B cell (primary cell): ENCODE measurements at regions not wholly inside any gene's neighbourhood (a gene's known extent, or its start where the extent isn't known, plus 50 kb on each side); places are given as distances from the start of the nearest gene placed in this dataset.

ENCODE experiments used
- ATAC-seq: fragments of 200-7000 bp; cut with Tn5 transposase; one replicate; pipeline ENCODE4 v1.10.0; 2021; ENCODE audit warnings: low read depth, mild to moderate bottlenecking, moderate number of reproducible peaks, moderate library complexity
- CTCF ChIA-PET: fragments of 350-600 bp; sonication (Branson Sonifier 250); formaldehyde crosslinking; loops from one replicate; lab custom pipeline; 2021; ENCODE audit warnings: antibody characterized with exemption, inconsistent platforms; lab: Charles Lee
- POLR2A ChIA-PET: fragments of 350-600 bp; sonication (Branson Sonifier 250); formaldehyde crosslinking; loops from one replicate; lab custom pipeline; 2021; ENCODE audit warnings: antibody characterized with exemption; lab: Charles Lee
- DNase-seq: peaks from one replicate; pipeline ENCODE4 v3.0.0; 2013
- H2AFZ ChIP-seq: 2 replicates; pipeline ENCODE4 v1.6.1; 2012; ENCODE audit warnings: mild to moderate bottlenecking, low read depth, low read length; ENCODE audit not compliant: insufficient read depth, poor library complexity, severe bottlenecking
- H3K27ac ChIP-seq, 2 donors: 1 replicate in 1 of 2; 2 replicates in 1 of 2; pipeline ENCODE4 v1.5.1; 2012 to 2013; ENCODE audit warnings: low read length in 2 of 2, mild to moderate bottlenecking in 2 of 2, moderate library complexity in 1 of 2
- H3K27me3 ChIP-seq, 4 experiments: fragments of 200-600 bp in 1 of 4; sonication (generic) in 1 of 4; replicated peaks in 1 of 4; 1 replicate in 2 of 4; 2 replicates in 2 of 4; pipeline versions ENCODE4 v1.6.1 to v1.7.0; 2013 to 2016; ENCODE audit warnings: low read length in 3 of 4, mild to moderate bottlenecking in 2 of 4, mixed read lengths in 1 of 4, moderate library complexity in 1 of 4; ENCODE audit not compliant: insufficient read depth in 4 of 4, control insufficient read depth in 3 of 4; ENCODE audit errors: control extremely low read depth in 1 of 4
- H3K36me3 ChIP-seq, 2 experiments: replicated peaks in 1 of 2; 1 replicate in 1 of 2; 2 replicates in 1 of 2; pipeline versions ENCODE4 v1.6.1 to v1.7.1; 2013; ENCODE audit warnings: low read length in 1 of 2; ENCODE audit not compliant: insufficient read depth in 2 of 2, control insufficient read depth in 1 of 2; ENCODE audit errors: control extremely low read depth in 1 of 2, extremely low read depth in 1 of 2
- H3K4me1 ChIP-seq, 2 donors: fragments of 200-600 bp in 1 of 2; sonication (generic) in 1 of 2; 1 replicate in 1 of 2; 2 replicates in 1 of 2; pipeline versions ENCODE4 v1.5.1 to v1.6.1; 2013 to 2017; ENCODE audit warnings: low read length in 2 of 2; ENCODE audit not compliant: control insufficient read depth in 2 of 2, insufficient read depth in 2 of 2
- H3K4me2 ChIP-seq: replicated peaks from 2 replicates; pipeline ENCODE3; 2012; ENCODE audit warnings: mild to moderate bottlenecking, low read depth, low read length; ENCODE audit not compliant: poor library complexity, severe bottlenecking
- H3K4me3 ChIP-seq, 5 experiments: fragments of 200-600 bp in 1 of 5; sonication (generic) in 1 of 5; 1 replicate in 3 of 5; 2 replicates in 2 of 5; pipeline versions ENCODE4 v1.5.1 to v1.7.0; 2011 to 2016; ENCODE audit warnings: low read length in 4 of 5, mild to moderate bottlenecking in 4 of 5, low read depth in 2 of 5, control low read depth in 1 of 5, moderate library complexity in 1 of 5; ENCODE audit not compliant: insufficient read depth in 1 of 5; ENCODE audit errors: control extremely low read depth in 1 of 5, extremely low read depth in 1 of 5
- H3K79me2 ChIP-seq: fragments of 200-600 bp; sonication (generic); one replicate; pipeline ENCODE4 v1.6.0; 2016; ENCODE audit warnings: low read length; ENCODE audit not compliant: control insufficient read depth, insufficient read depth
- H3K9ac ChIP-seq: fragments of 200-600 bp; sonication (generic); 2 replicates; pipeline ENCODE4 v1.6.1; 2017; ENCODE audit warnings: mild to moderate bottlenecking, low read length, moderate library complexity
- H3K9me3 ChIP-seq, 3 donors: one replicate each; pipeline versions ENCODE4 v1.6.1 to v1.7.1; 2013; ENCODE audit warnings: low read length in 2 of 3; ENCODE audit not compliant: control insufficient read depth in 2 of 3, insufficient read depth in 1 of 3; ENCODE audit errors: control extremely low read depth in 1 of 3
- H4K20me1 ChIP-seq: 2 replicates; pipeline ENCODE4 v1.6.0; 2012; ENCODE audit warnings: mild to moderate bottlenecking, low read length; ENCODE audit not compliant: insufficient read depth, control insufficient read depth, poor library complexity, severe bottlenecking
- H3K27ac Mint-ChIP-seq: one replicate; pipeline ENCODE4 v1.8.0; 2021; ENCODE audit warnings: mixed read lengths
- H3K27me3 Mint-ChIP-seq: one replicate; pipeline ENCODE4 v1.8.0; 2021; ENCODE audit warnings: mixed read lengths
- H3K4me1 Mint-ChIP-seq: one replicate; pipeline ENCODE4 v1.8.0; 2021; ENCODE audit warnings: mixed read lengths
- H3K4me3 Mint-ChIP-seq: one replicate; pipeline ENCODE4 v1.8.0; 2021; ENCODE audit warnings: mixed read lengths
- H3K9me3 Mint-ChIP-seq: one replicate; pipeline ENCODE4 v1.8.0; 2022; ENCODE audit warnings: mixed read lengths; ENCODE audit not compliant: insufficient read depth
- CTCF ChIP-seq: fragments of 200-600 bp; IDR thresholded peaks from one replicate; pipeline ENCODE4 v1.8.0; 2022; ENCODE audit warnings: antibody characterized with exemption, mild to moderate bottlenecking
- EZH2 ChIP-seq: IDR thresholded peaks from 2 replicates; pipeline ENCODE4 v1.6.1; 2012; ENCODE audit warnings: borderline replicate concordance, low read depth, mild to moderate bottlenecking, moderate library complexity, low read length; ENCODE audit not compliant: insufficient read depth, poor library complexity, severe bottlenecking
- WGBS: methylation state at CpG from one replicate; pipeline ENCODE4 v1.1.5; 2013; ENCODE audit warnings: missing lambda C conversion rate; ENCODE audit not compliant: insufficient coverage; 5-methylcytosine and 5-hydroxymethylcytosine counted together
- intact Hi-C: fragments of 100-400 bp; cut with micrococcal nuclease; formaldehyde crosslinking; loops from one replicate; pipeline ENCODE4 v1.10.0; 2022

DNA sequence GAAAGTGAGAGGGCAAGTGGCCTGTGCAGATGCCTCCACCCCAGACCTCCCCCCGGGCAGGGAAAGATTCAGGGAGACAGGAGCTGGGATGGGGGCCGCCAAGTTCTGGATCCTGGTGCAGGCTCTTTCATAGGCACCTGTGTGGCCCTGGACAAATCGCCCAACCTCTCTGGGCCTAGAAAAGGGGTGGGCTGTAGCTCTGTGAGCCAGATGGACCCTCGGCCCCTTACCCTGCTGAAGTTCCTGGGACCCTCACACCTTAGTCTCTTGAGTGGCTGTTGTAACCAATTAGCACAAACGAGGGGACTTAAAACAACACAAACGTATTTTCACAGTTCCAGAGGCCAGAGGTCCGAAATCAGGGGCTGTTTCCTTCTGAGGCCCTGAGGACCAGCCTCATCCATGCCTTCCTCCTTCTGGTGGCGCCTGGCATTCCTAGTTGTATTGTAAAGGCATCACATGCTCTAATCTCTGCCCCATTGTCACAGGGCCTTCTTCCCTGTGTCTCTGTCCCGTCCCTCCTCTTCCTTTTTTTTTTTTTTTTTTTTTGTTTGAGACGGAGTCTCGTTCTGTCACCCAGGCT lies 352.6 kb downstream of the SEC14L1 start:
- peak overlapping the region; percentile 78 for H3K27ac Mint-ChIP-seq
- H3K4me3 Mint-ChIP-seq = no peak overlapping the region
- no peak for ATAC-seq
- H3K4me1 Mint-ChIP-seq = peaks cover 33% of the 10 kb centered on the region
- Histone ChIP-seq H3K27ac (peak overlapping the region in 1 of 2 donors; percentile 75), H3K4me3 (no peak overlapping the region), H3K4me2 (no peak overlapping the region), H3K79me2 (peaks cover 18% of the 10 kb centered on the region), H3K9me3 (no peaks in the 10 kb centered on the region), H4K20me1 (peaks cover 26% of the 10 kb centered on the region), H3K9ac (no peak overlapping the region), H3K27me3 (no peaks in the 10 kb centered on the region), H3K4me1 (peaks cover 14 to 43% of the 10 kb centered on the region in 2 donors), H3K36me3 (peaks cover 3 to 87% of the 10 kb centered on the region in 2 experiments), H2AFZ (no peak overlapping the region)
- no peak for TF ChIP-seq CTCF
- no peak for TF ChIP-seq EZH2
- CTCF ChIA-PET = interaction anchor here (0.9 to 9.6 kb wide), 9 partner anchors 19 to 164 kb away, joined by 3 to 206 read pairs (median 13); no protein-coding TSS in a partner anchor
- 85% methylated on average over 7 of the region's 11 CpGs for WGBS
- intact Hi-C loops = no loop called here
- DNase-seq = no peak
- POLR2A ChIA-PET = interaction anchor here (0.6 to 2.7 kb wide), 7 partner anchors 28 to 93 kb away, joined by 3 to 24 read pairs (median 6); no protein-coding TSS in a partner anchor
- no peaks in the 10 kb centered on the region for H3K9me3 Mint-ChIP-seq
- H3K27me3 Mint-ChIP-seq = no peaks in the 10 kb centered on the region

GRCh38 chr17:77493901-77494663 lies 353.3 kb downstream of the SEC14L1 start:
- no peaks in the 10 kb centered on the region for H3K9me3 Mint-ChIP-seq
- 80% methylated on average over 4 of the region's 9 CpGs for WGBS
- H3K27ac ChIP-seq = peak overlapping the region in 1 of 2 donors; percentile 28
- H3K9ac ChIP-seq = no peak overlapping the region
- no peaks in the 10 kb centered on the region for H3K27me3 ChIP-seq
- peak overlapping the region; percentile 51 for H3K4me2 ChIP-seq
- no peak overlapping the region for H2AFZ ChIP-seq
- peaks cover 3 to 84% of the 10 kb centered on the region in 2 experiments for H3K36me3 ChIP-seq
- ChIA-PET CTCF (interaction anchor here (0.7 to 9.6 kb wide), 42 partner anchors 11 to 519 kb away, joined by 3 to 206 read pairs (median 6); no protein-coding TSS in a partner anchor), POLR2A (interaction anchor here (0.6 to 2.7 kb wide), 9 partner anchors 22 to 163 kb away, joined by 3 to 24 read pairs (median 5); no protein-coding TSS in a partner anchor)
- ATAC-seq = no peak
- no peaks in the 10 kb centered on the region for H3K9me3 ChIP-seq
- H3K79me2 ChIP-seq = peaks cover 18% of the 10 kb centered on the region
- no peak overlapping the region for H3K4me3 ChIP-seq
- H3K27me3 Mint-ChIP-seq = no peaks in the 10 kb centered on the region
- intact Hi-C loops = loop anchor here (2.0 kb wide), 1 partner anchor 29 kb away; no protein-coding TSS in a partner anchor
- H3K4me1 ChIP-seq = peaks cover 14 to 43% of the 10 kb centered on the region in 2 donors
- TF ChIP-seq EZH2 (no peak), CTCF (no peak)
- no peak overlapping the region for H3K4me3 Mint-ChIP-seq
- peaks cover 26% of the 10 kb centered on the region for H4K20me1 ChIP-seq
- peaks cover 32% of the 10 kb centered on the region for H3K4me1 Mint-ChIP-seq
- no peak for DNase-seq
- H3K27ac Mint-ChIP-seq = peak overlapping the region; percentile 59
